CD14-positive monocyte (primary cell): ENCODE measurements at regions not wholly inside any gene's neighbourhood (a gene's known extent, or its start where the extent isn't known, plus 50 kb on each side); places are given as distances from the start of the nearest gene placed in this dataset.

ENCODE experiments used
- DNase-seq, 3 donors: peaks; one replicate each; pipeline ENCODE4 v3.0.0-alpha.2; 2011 to 2022
- H2AFZ ChIP-seq: 2 replicates; pipeline ENCODE4 v1.6.0; 2012; ENCODE audit warnings: mild to moderate bottlenecking, low read depth, low read length, inconsistent platforms; ENCODE audit not compliant: insufficient read depth, poor library complexity, severe bottlenecking
- H3K27ac ChIP-seq, 2 donors: 1 replicate in 1 of 2; 2 replicates in 1 of 2; pipeline ENCODE4 v1.5.1; 2012 to 2013; ENCODE audit warnings: low read length in 2 of 2, control low read depth in 1 of 2, inconsistent platforms in 1 of 2, low read depth in 1 of 2, mild to moderate bottlenecking in 1 of 2
- H3K27me3 ChIP-seq, 2 donors: one replicate each; pipeline versions ENCODE4 v1.6.0 to v1.6.1; 2011 to 2013; ENCODE audit warnings: low read length in 2 of 2; ENCODE audit not compliant: control insufficient read depth in 2 of 2, insufficient read depth in 2 of 2
- H3K36me3 ChIP-seq, 2 donors: replicated peaks in 1 of 2; 1 replicate in 1 of 2; 2 replicates in 1 of 2; pipeline versions ENCODE4 v1.5.1 to v1.6.1; 2012 to 2013; ENCODE audit warnings: low read length in 2 of 2, control low read depth in 1 of 2, inconsistent platforms in 1 of 2, mild to moderate bottlenecking in 1 of 2; ENCODE audit not compliant: insufficient read depth in 2 of 2, control insufficient read depth in 1 of 2
- H3K4me1 ChIP-seq, 2 donors: 1 replicate in 1 of 2; 2 replicates in 1 of 2; pipeline versions ENCODE4 v1.5.1 to v1.6.1; 2012 to 2013; ENCODE audit warnings: low read length in 2 of 2, control low read depth in 1 of 2, inconsistent platforms in 1 of 2, mild to moderate bottlenecking in 1 of 2, moderate library complexity in 1 of 2; ENCODE audit not compliant: insufficient read depth in 2 of 2, control insufficient read depth in 1 of 2
- H3K4me2 ChIP-seq: replicated peaks from 2 replicates; pipeline ENCODE3; 2012; ENCODE audit warnings: low read length, moderate library complexity, mild to moderate bottlenecking; ENCODE audit not compliant: poor library complexity, severe bottlenecking; ENCODE audit errors: extremely low read depth
- H3K4me3 ChIP-seq, 3 experiments: fragments of 200-600 bp in 1 of 3; sonication (generic) in 1 of 3; replicated peaks in 1 of 3; 1 replicate in 2 of 3; 2 replicates in 1 of 3; pipeline ENCODE4 v1.5.1; 2011 to 2013; ENCODE audit warnings: low read length in 3 of 3, mild to moderate bottlenecking in 3 of 3, control low read depth in 2 of 3, low read depth in 2 of 3, inconsistent platforms in 1 of 3, moderate library complexity in 1 of 3
- H3K79me2 ChIP-seq: 2 replicates; pipeline ENCODE4 v1.6.0; 2012; ENCODE audit warnings: mild to moderate bottlenecking, control low read depth, inconsistent platforms, low read length, moderate library complexity; ENCODE audit not compliant: insufficient read depth
- H3K9ac ChIP-seq: 2 replicates; pipeline ENCODE4 v1.6.0; 2017; ENCODE audit warnings: low read length, mild to moderate bottlenecking; ENCODE audit not compliant: insufficient read depth, poor library complexity, severe bottlenecking
- H3K9me3 ChIP-seq, 2 donors: replicated peaks in 1 of 2; 1 replicate in 1 of 2; 2 replicates in 1 of 2; pipeline versions ENCODE4 v1.5.1 to v1.6.1; 2012 to 2013; ENCODE audit warnings: low read length in 2 of 2, control low read depth in 1 of 2; ENCODE audit not compliant: control insufficient read depth in 1 of 2, insufficient read depth in 1 of 2
- H4K20me1 ChIP-seq: 2 replicates; pipeline ENCODE4 v1.6.0; 2012; ENCODE audit warnings: mild to moderate bottlenecking, low read length, control low read depth, moderate library complexity; ENCODE audit not compliant: insufficient read depth
- H3K27ac Mint-ChIP-seq, 7 donors: one replicate each; pipeline ENCODE4 v1.8.0; 2020; ENCODE audit warnings: mild to moderate bottlenecking in 7 of 7, mixed read lengths in 7 of 7, moderate library complexity in 6 of 7, inconsistent platforms in 2 of 7
- H3K27me3 Mint-ChIP-seq, 3 donors: one replicate each; pipeline ENCODE4 v1.8.0; 2021 to 2022; ENCODE audit warnings: low read depth in 3 of 3, mild to moderate bottlenecking in 3 of 3, mixed read lengths in 3 of 3, moderate library complexity in 3 of 3, inconsistent platforms in 1 of 3
- H3K36me3 Mint-ChIP-seq, 2 donors: one replicate each; pipeline ENCODE4 v1.8.0; 2020; ENCODE audit warnings: mixed read lengths in 2 of 2, inconsistent platforms in 1 of 2, mild to moderate bottlenecking in 1 of 2
- H3K4me1 Mint-ChIP-seq: one replicate; pipeline ENCODE4 v1.8.0; 2020; ENCODE audit warnings: mild to moderate bottlenecking, mixed read lengths
- H3K4me3 Mint-ChIP-seq, 2 donors: one replicate each; pipeline ENCODE4 v1.8.0; 2020; ENCODE audit warnings: mild to moderate bottlenecking in 2 of 2, mixed read lengths in 2 of 2, moderate library complexity in 1 of 2
- H3K9me3 Mint-ChIP-seq, 7 donors: one replicate each; pipeline ENCODE4 v1.8.0; 2020 to 2022; ENCODE audit warnings: mixed read lengths in 7 of 7, mild to moderate bottlenecking in 6 of 7, moderate library complexity in 6 of 7, inconsistent platforms in 2 of 7
- WGBS: methylation state at CpG from one replicate; pipeline ENCODE4 v1.1.5; 2013; ENCODE audit warnings: missing lambda C conversion rate; ENCODE audit not compliant: insufficient coverage; 5-methylcytosine and 5-hydroxymethylcytosine counted together
- intact Hi-C, 2 donors: fragments of 100-400 bp; cut with micrococcal nuclease; formaldehyde crosslinking; loops; one replicate each; pipeline versions ENCODE4 v1.15.0 to v1.15.1; 2023
- TF ChIP-seq, protein P1 (sequence below): fragments of 200-600 bp; IDR thresholded peaks from one replicate; pipeline ENCODE4 v1.8.0; 2022; ENCODE audit warnings: antibody characterized with exemption, mild to moderate bottlenecking

DNA sequence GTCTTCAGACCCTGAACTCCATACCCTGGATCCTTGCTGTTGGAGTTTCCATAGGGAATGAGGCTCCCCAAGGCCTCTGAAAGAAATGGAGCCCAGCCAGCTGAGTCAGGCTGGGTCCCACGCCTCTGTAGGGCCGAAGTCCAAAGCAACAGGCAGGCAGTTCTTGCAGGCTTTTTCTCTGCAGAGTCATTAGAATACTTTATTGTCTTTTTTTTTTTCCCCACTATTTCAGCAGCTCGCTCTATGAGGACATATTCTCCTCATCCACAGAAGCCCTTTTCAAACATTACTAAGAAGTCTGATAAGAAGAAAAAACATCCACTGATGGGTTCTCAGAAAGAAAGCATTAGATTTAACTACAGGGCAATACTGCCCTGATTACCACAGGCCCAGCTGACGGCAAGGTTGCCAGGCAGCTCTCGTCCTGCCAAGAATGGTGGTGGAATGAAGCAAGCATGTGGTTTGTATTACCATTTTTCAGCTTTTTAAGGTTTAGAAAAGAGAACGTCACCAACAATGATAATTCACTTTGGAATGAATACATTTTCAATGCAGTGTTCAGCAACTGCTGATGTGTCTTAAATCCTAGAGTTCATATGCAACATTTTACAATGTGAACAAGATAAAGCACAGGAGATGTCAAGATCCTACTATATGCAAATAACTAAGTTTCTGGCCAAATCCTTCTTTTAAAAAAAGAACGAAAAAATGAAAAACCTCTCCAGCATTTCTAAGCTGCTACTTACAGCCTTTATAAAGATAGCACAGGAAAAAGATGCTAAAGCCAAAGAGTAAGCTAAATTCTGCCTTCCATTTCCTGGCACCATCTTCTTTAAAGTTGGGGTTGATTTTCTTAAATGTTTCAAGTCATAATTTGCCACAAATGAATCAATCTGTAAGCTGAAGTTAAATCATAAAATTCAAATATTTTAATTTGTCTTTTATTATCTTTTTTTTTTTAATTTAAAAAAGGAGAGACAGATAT lies 223.6 kb upstream of the CITED2 start:
- Histone ChIP-seq H3K79me2 (no peaks in the 10 kb centered on the region), H3K36me3 (no peaks in the 10 kb centered on the region), H3K27me3 (no peaks in the 10 kb centered on the region), H2AFZ (peak overlapping the region; percentile 41), H3K4me2 (no peak overlapping the region), H3K27ac (no peak overlapping the region), H4K20me1 (no peaks in the 10 kb centered on the region), H3K4me1 (peaks cover 10 to 13% of the 10 kb centered on the region in 2 donors), H3K4me3 (no peak overlapping the region), H3K9me3 (no peaks in the 10 kb centered on the region), H3K9ac (no peak overlapping the region)
- DNase-seq = no peak
- Mint-ChIP-seq H3K4me3 (no peak overlapping the region), H3K36me3 (no peaks in the 10 kb centered on the region), H3K9me3 (no peaks in the 10 kb centered on the region), H3K27me3 (peaks cover 0 to 2% (median 0%) of the 10 kb centered on the region in 3 donors), H3K27ac (peak overlapping the region in 1 of 7 donors; percentile 16), H3K4me1 (peaks cover 22% of the 10 kb centered on the region)
- WGBS = 92% methylated on average over 2 of the region's 7 CpGs
- intact Hi-C loops = no loop called here
- TF ChIP-seq, protein P1, sequence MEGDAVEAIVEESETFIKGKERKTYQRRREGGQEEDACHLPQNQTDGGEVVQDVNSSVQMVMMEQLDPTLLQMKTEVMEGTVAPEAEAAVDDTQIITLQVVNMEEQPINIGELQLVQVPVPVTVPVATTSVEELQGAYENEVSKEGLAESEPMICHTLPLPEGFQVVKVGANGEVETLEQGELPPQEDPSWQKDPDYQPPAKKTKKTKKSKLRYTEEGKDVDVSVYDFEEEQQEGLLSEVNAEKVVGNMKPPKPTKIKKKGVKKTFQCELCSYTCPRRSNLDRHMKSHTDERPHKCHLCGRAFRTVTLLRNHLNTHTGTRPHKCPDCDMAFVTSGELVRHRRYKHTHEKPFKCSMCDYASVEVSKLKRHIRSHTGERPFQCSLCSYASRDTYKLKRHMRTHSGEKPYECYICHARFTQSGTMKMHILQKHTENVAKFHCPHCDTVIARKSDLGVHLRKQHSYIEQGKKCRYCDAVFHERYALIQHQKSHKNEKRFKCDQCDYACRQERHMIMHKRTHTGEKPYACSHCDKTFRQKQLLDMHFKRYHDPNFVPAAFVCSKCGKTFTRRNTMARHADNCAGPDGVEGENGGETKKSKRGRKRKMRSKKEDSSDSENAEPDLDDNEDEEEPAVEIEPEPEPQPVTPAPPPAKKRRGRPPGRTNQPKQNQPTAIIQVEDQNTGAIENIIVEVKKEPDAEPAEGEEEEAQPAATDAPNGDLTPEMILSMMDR = no peak

DNA sequence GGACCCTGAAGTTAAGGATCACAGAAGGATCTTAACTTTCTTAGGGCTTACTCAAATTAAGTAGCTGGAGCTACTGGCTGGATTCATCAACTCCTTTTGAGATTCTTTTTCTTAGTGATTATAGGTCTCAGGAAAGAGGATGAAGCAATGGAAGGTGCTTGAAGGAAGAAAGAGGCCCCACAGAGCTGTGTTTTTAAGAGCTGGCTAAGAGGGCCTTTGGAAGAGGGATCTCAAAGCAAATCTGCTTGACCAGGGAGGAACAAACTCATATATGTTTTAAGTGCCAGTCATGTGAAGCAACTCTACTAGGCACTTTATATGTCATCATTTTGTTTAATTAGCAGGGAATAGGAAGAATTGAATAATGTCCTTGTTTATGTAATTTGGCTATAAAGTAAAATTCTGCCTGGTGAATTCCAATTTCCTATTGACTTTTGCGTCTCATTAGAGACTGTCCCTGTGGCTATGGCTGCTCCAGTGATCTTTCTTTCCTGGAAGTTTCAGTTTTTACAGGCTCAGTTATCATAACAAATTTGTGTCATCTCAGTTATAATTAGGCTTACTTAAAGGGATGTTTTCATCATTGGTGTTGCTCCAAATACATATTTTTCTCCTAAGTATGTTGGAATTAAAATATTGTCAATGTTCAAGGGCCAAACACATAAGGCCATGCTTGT lies 222.8 kb upstream of the CITED2 start:
- Mint-ChIP-seq H3K4me1 (peaks cover 22% of the 10 kb centered on the region), H3K27ac (peak overlapping the region in 3 of 7 donors; percentile 5 to 50 (median 6)), H3K27me3 (peaks cover 0 to 2% (median 0%) of the 10 kb centered on the region in 3 donors), H3K9me3 (no peaks in the 10 kb centered on the region), H3K36me3 (no peaks in the 10 kb centered on the region), H3K4me3 (no peak overlapping the region)
- Histone ChIP-seq H3K4me3 (no peak overlapping the region), H3K9me3 (no peaks in the 10 kb centered on the region), H2AFZ (no peak overlapping the region), H3K27ac (no peak overlapping the region), H3K4me1 (peaks cover 10 to 17% of the 10 kb centered on the region in 2 donors), H3K4me2 (no peak overlapping the region), H3K27me3 (no peaks in the 10 kb centered on the region), H3K36me3 (no peaks in the 10 kb centered on the region), H3K9ac (no peak overlapping the region), H3K79me2 (no peaks in the 10 kb centered on the region), H4K20me1 (no peaks in the 10 kb centered on the region)
- intact Hi-C loops = no loop called here
- TF ChIP-seq, protein P1 = no peak
- no peak for DNase-seq
- WGBS = no CpG with 5 or more reads among the region's 1 CpG
